ENCODE measurements at regions not wholly inside any gene's neighbourhood (a gene's known extent, or its start where the extent isn't known, plus 50 kb on each side); places are given as distances from the start of the nearest gene placed in this dataset.

DNA sequence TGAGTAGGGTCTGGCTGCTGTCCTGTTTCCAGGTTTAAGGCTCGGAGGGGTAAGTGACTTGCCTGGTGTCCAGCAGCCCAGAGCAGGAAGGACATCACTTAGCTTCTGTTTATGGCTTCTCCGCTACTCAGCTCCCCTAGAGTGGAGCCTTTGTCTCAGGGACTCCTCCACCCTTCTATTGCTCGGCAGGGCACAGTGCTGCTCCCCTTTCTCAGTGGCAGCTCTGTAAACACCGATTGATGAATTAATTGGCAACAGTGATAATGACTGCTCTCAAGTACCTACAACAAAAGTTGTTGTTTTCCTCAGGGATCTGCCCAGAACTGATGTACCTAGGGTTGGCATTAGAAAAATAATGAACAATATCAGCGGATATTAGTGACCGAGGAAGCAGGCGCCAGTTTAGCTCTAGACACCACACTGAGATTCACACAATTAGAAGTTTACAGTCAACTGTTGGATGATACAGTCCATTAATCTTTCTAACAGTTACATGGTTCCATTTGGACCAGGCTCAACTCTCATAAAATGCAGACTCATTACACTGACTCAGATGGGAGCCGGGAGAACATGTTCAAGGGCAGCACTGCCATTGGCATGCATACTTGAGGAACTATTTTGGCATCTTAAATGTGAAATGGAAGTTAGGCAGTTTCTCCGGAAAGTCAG lies 265.7 kb downstream of the MTX2 start:
- TF ChIP-seq CTCF (conservative IDR thresholded peaks at IDR 0.05; ENCODE audit: low read depth, low read length) (no peak), EZH2phosphoT487 (IDR thresholded peaks at IDR 0.05; ENCODE audit: borderline replicate concordance, low read length) (no peak), EZH2 (IDR thresholded peaks at IDR 0.05; ENCODE audit: low read length, unreplicated experiment) (no peak)
